Neural cell (in vitro differentiated cells): ENCODE measurements at regions not wholly inside any gene's neighbourhood (a gene's known extent, or its start where the extent isn't known, plus 50 kb on each side); places are given as distances from the start of the nearest gene placed in this dataset.

ENCODE experiments used
- H2AFZ ChIP-seq: fragments of 200-600, 300-800 bp; sonication (generic), shearing (Covaris generic); 2 replicates; pipeline ENCODE4 v1.6.0; 2014; ENCODE audit warnings: low read depth, mild to moderate bottlenecking, antibody characterized with exemption, low read length, moderate library complexity
- H3F3A ChIP-seq: fragments of 200-600 bp; shearing (Covaris generic); 2 replicates; pipeline ENCODE4 v1.6.1; 2016; ENCODE audit warnings: mild to moderate bottlenecking, moderate library complexity, mixed read lengths, antibody characterized with exemption, low read length; ENCODE audit not compliant: insufficient read depth, poor library complexity, severe bottlenecking
- H3K27ac ChIP-seq: fragments of 200-600, 300-800 bp; sonication (generic), shearing (Covaris generic); 2 replicates; pipeline ENCODE4 v1.5.1; 2014; ENCODE audit warnings: mild to moderate bottlenecking, low read length, moderate library complexity
- H3K27me3 ChIP-seq: fragments of 300-800, 200-600 bp; sonication (generic), shearing (Covaris generic); 2 replicates; pipeline ENCODE4 v1.6.0; 2014; ENCODE audit warnings: mild to moderate bottlenecking, low read depth, low read length, moderate library complexity; ENCODE audit not compliant: insufficient read depth
- H3K36me3 ChIP-seq: fragments of 300-800, 200-600 bp; sonication (generic), shearing (Covaris generic); 2 replicates; pipeline ENCODE4 v1.5.1; 2014; ENCODE audit warnings: mild to moderate bottlenecking, antibody characterized with exemption, low read length, moderate library complexity; ENCODE audit not compliant: insufficient read depth
- H3K4me2 ChIP-seq: fragments of 300-800, 200-600 bp; sonication (generic), shearing (Covaris generic); 2 replicates; pipeline ENCODE4 v1.6.0; 2014; ENCODE audit warnings: mild to moderate bottlenecking, low read length
- H3K4me3 ChIP-seq: fragments of 300-800, 200-600 bp; sonication (generic), shearing (Covaris generic); 2 replicates; pipeline ENCODE4 v1.5.1; 2014; ENCODE audit warnings: mild to moderate bottlenecking, low read length, moderate library complexity
- H3K79me2 ChIP-seq: fragments of 200-600 bp; shearing (Covaris generic); replicated peaks from 2 replicates; pipeline ENCODE4 v1.6.0; 2014; ENCODE audit warnings: mild to moderate bottlenecking, low read length, moderate library complexity; ENCODE audit not compliant: insufficient read depth
- H3K9ac ChIP-seq: fragments of 300-800, 200-600 bp; sonication (generic), shearing (Covaris generic); 2 replicates; pipeline ENCODE4 v1.6.1; 2016; ENCODE audit warnings: mild to moderate bottlenecking, low read length, mixed read lengths
- H3K9me2 ChIP-seq: fragments of 200-600 bp; shearing (Covaris generic); 2 replicates; pipeline ENCODE4 v1.6.1; 2016; ENCODE audit warnings: mild to moderate bottlenecking, low read length, mixed read lengths; ENCODE audit not compliant: insufficient read depth
- H3K9me3 ChIP-seq: fragments of 200-600, 300-800 bp; sonication (generic), shearing (Covaris generic); 2 replicates; pipeline ENCODE4 v1.6.1; 2016; ENCODE audit warnings: mild to moderate bottlenecking, mixed run types, low read length, moderate library complexity, mixed read lengths
- H4K20me1 ChIP-seq: fragments of 200-600 bp; shearing (Covaris generic); 2 replicates; pipeline ENCODE4 v1.6.1; 2016; ENCODE audit warnings: mild to moderate bottlenecking, mixed run types; ENCODE audit not compliant: insufficient read depth
- EP300 ChIP-seq: fragments of 450-650 bp; conservative IDR thresholded peaks from 2 replicates; pipeline ENCODE4 v1.6.1; 2014; ENCODE audit warnings: antibody characterized with exemption, mild to moderate bottlenecking, moderate library complexity; ENCODE audit not compliant: poor library complexity, severe bottlenecking
- EZH2 ChIP-seq: fragments of 200-600, 300-800 bp; shearing (Covaris generic), sonication (generic); IDR thresholded peaks from 2 replicates; pipeline ENCODE4 v1.6.1; 2014; ENCODE audit warnings: antibody characterized with exemption, low read length, borderline replicate concordance, mild to moderate bottlenecking; ENCODE audit not compliant: insufficient read depth, poor library complexity, severe bottlenecking
- MXI1 ChIP-seq: fragments of 450-650 bp; conservative IDR thresholded peaks from 2 replicates; pipeline ENCODE4 v1.6.1; 2014; ENCODE audit warnings: antibody characterized with exemption, mild to moderate bottlenecking; ENCODE audit not compliant: poor library complexity, severe bottlenecking
- POLR2AphosphoS5 ChIP-seq: IDR thresholded peaks from 2 replicates; pipeline ENCODE4 v1.6.1; 2012
- RAD21 ChIP-seq: fragments of 450-650 bp; conservative IDR thresholded peaks from 2 replicates; pipeline ENCODE4 v1.6.1; 2014; ENCODE audit warnings: antibody characterized with exemption, mild to moderate bottlenecking, moderate library complexity
- SMC3 ChIP-seq: fragments of 450-650 bp; conservative IDR thresholded peaks from 2 replicates; pipeline ENCODE4 v1.6.1; 2014; ENCODE audit warnings: antibody characterized with exemption, mild to moderate bottlenecking, moderate library complexity; ENCODE audit not compliant: poor library complexity
- TAF1 ChIP-seq: IDR thresholded peaks from 2 replicates; pipeline ENCODE4 v1.6.1; 2012; ENCODE audit warnings: low read depth
- TF ChIP-seq, protein P1 (sequence below): fragments of 450-650 bp; IDR thresholded peaks from 2 replicates; pipeline ENCODE4 v1.5.1; 2014; ENCODE audit warnings: antibody characterized with exemption, mild to moderate bottlenecking, moderate library complexity; ENCODE audit not compliant: poor library complexity, severe bottlenecking
- TF ChIP-seq, protein P2 (sequence below): IDR thresholded peaks from 2 replicates; pipeline ENCODE4 v1.6.1; 2012; ENCODE audit warnings: borderline replicate concordance

DNA sequence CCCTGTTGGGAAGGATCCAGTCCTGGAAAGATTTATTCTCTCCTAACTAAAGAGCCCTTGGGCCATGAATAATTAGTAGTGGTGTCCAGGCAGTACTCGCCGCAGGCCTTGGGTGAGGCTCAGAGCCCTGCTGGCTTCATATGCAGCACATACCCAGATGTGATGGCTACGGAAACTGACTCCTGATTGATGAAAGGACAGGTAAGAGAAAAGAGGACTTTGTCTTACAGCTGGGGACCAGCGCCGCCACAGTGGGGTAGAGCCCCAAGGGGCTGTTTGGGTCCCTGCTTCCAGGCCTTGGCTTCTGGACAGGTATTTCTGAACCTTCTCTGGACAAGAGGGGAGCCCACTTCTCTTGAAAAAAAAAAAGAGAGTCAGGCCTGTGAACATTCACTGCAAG, 1680.8 kb downstream of the EFNB2 start:
- TF ChIP-seq, protein P1, sequence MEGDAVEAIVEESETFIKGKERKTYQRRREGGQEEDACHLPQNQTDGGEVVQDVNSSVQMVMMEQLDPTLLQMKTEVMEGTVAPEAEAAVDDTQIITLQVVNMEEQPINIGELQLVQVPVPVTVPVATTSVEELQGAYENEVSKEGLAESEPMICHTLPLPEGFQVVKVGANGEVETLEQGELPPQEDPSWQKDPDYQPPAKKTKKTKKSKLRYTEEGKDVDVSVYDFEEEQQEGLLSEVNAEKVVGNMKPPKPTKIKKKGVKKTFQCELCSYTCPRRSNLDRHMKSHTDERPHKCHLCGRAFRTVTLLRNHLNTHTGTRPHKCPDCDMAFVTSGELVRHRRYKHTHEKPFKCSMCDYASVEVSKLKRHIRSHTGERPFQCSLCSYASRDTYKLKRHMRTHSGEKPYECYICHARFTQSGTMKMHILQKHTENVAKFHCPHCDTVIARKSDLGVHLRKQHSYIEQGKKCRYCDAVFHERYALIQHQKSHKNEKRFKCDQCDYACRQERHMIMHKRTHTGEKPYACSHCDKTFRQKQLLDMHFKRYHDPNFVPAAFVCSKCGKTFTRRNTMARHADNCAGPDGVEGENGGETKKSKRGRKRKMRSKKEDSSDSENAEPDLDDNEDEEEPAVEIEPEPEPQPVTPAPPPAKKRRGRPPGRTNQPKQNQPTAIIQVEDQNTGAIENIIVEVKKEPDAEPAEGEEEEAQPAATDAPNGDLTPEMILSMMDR = no peak
- no peak for TF ChIP-seq EP300
- TF ChIP-seq RAD21 = no peak
- no peak for TF ChIP-seq MXI1
- no peak for TF ChIP-seq TAF1
- TF ChIP-seq EZH2 = no peak
- no peak for TF ChIP-seq SMC3
- no peak for TF ChIP-seq POLR2AphosphoS5
- TF ChIP-seq, protein P2, sequence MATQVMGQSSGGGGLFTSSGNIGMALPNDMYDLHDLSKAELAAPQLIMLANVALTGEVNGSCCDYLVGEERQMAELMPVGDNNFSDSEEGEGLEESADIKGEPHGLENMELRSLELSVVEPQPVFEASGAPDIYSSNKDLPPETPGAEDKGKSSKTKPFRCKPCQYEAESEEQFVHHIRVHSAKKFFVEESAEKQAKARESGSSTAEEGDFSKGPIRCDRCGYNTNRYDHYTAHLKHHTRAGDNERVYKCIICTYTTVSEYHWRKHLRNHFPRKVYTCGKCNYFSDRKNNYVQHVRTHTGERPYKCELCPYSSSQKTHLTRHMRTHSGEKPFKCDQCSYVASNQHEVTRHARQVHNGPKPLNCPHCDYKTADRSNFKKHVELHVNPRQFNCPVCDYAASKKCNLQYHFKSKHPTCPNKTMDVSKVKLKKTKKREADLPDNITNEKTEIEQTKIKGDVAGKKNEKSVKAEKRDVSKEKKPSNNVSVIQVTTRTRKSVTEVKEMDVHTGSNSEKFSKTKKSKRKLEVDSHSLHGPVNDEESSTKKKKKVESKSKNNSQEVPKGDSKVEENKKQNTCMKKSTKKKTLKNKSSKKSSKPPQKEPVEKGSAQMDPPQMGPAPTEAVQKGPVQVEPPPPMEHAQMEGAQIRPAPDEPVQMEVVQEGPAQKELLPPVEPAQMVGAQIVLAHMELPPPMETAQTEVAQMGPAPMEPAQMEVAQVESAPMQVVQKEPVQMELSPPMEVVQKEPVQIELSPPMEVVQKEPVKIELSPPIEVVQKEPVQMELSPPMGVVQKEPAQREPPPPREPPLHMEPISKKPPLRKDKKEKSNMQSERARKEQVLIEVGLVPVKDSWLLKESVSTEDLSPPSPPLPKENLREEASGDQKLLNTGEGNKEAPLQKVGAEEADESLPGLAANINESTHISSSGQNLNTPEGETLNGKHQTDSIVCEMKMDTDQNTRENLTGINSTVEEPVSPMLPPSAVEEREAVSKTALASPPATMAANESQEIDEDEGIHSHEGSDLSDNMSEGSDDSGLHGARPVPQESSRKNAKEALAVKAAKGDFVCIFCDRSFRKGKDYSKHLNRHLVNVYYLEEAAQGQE = no peak
- no peak overlapping the region for H2AFZ ChIP-seq

DNA sequence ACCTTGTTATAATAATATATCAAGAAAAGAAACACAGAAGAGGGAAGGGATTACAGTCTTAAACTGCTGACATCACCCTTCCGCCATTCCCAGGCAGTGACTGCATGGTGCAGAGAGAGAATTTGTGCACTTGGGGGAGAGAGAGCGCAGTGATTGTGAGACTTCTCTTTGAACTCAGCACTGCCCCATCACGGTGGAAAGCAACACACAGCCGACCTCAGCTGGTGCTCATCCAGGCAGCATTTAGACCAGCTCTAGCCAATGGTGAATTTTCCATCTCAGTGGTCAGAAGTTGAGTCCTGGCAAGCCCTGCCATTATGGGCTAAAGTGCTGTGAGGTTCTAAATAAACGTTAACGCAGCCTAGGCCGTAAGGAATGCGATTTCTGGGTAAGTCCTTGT, 1681.5 kb downstream of the EFNB2 start:
- Histone ChIP-seq H3K4me3 (no peak overlapping the region), H2AFZ (no peak overlapping the region), H4K20me1 (no peaks in the 10 kb centered on the region), H3K9me2 (no peaks in the 10 kb centered on the region), H3F3A (no peaks in the 10 kb centered on the region), H3K79me2 (no peaks in the 10 kb centered on the region), H3K9ac (no peak overlapping the region), H3K27me3 (no peaks in the 10 kb centered on the region), H3K36me3 (no peaks in the 10 kb centered on the region), H3K27ac (no peak overlapping the region), H3K4me2 (no peak overlapping the region), H3K9me3 (no peaks in the 10 kb centered on the region)
- TF ChIP-seq EZH2 = no peak

More for the DNA sequence above, 1680.8 kb downstream of the EFNB2 start:
- no peaks in the 10 kb centered on the region for H3K9me3 ChIP-seq
- H3K27me3 ChIP-seq = no peaks in the 10 kb centered on the region
- H3K9ac ChIP-seq = no peak overlapping the region
- no peak overlapping the region for H3K4me2 ChIP-seq
- no peak overlapping the region for H3K4me3 ChIP-seq
- no peak overlapping the region for H3K27ac ChIP-seq
- H3K79me2 ChIP-seq = no peaks in the 10 kb centered on the region
- no peaks in the 10 kb centered on the region for H3K9me2 ChIP-seq
- no peaks in the 10 kb centered on the region for H3F3A ChIP-seq
- no peaks in the 10 kb centered on the region for H3K36me3 ChIP-seq
- no peaks in the 10 kb centered on the region for H4K20me1 ChIP-seq

DNA sequence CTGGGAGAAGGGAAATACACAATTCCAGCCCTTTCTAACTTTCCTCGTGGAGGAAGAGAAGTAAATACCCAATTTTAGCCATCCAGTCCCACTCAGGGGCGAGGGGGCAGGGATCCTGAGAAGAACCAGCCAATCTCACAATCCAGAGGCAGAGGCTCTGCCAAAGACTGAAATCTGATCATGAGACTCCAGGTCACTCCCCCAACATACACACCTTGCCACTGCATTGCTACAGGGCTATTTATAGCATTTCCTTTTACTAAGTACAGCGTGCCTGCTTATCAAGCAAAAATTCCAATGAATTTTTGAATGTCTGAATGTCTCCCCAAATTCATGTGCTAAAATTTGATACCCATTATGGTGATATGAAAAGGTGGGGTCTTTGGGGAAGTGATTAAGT, 1687.5 kb downstream of the EFNB2 start:
- Histone ChIP-seq H3K36me3 (no peaks in the 10 kb centered on the region), H3K27ac (no peak overlapping the region), H3K4me2 (no peak overlapping the region), H2AFZ (no peak overlapping the region), H3F3A (no peaks in the 10 kb centered on the region), H3K79me2 (no peaks in the 10 kb centered on the region), H3K9me3 (no peaks in the 10 kb centered on the region), H3K4me3 (no peak overlapping the region), H3K9ac (no peak overlapping the region), H4K20me1 (no peaks in the 10 kb centered on the region), H3K27me3 (no peaks in the 10 kb centered on the region), H3K9me2 (no peaks in the 10 kb centered on the region)
- TF ChIP-seq POLR2AphosphoS5 = no peak
- no peak for TF ChIP-seq EZH2
- TF ChIP-seq, protein P1 = no peak
- no peak for TF ChIP-seq SMC3
- TF ChIP-seq EP300 = no peak
- no peak for TF ChIP-seq RAD21
- no peak for TF ChIP-seq MXI1
- TF ChIP-seq, protein P2 = no peak
- no peak for TF ChIP-seq TAF1
